MCF 10A (cell line): ENCODE measurements at regions not wholly inside any gene's neighbourhood (a gene's known extent, or its start where the extent isn't known, plus 50 kb on each side); places are given as distances from the start of the nearest gene placed in this dataset.

Source experiments
- BruUV-seq: library from RNA; stranded (reverse); fragments of 400-500 nt; replicated peaks from 2 replicates; lab custom pipeline; 2021; lab: Mats Ljungman, UMichigan
- CTCF ChIA-PET: fragments of 300-600 bp; sonication (Branson Sonifier 250); formaldehyde crosslinking; extraction: SDS; loops from one replicate; lab custom pipeline; 2021; ENCODE audit warnings: antibody characterized with exemption, inconsistent platforms; lab: Yijun Ruan, JAX
- POLR2A ChIA-PET: fragments of 300-600, 350-650 bp; sonication (Branson Sonifier 250); formaldehyde crosslinking; extraction: SDS; loops from one replicate; lab custom pipeline; 2020; ENCODE audit warnings: antibody characterized with exemption, inconsistent platforms; lab: Yijun Ruan, JAX
- DNase-seq: peaks from one replicate; pipeline ENCODE4 v3.0.0-alpha.2; 2018; ENCODE audit not compliant: unreplicated experiment
- H3K27ac Mint-ChIP-seq: one replicate; pipeline ENCODE4 v1.8.0; 2022; ENCODE audit warnings: mild to moderate bottlenecking, low read depth, mixed read lengths; ENCODE audit not compliant: unreplicated experiment
- H3K27me3 Mint-ChIP-seq: one replicate; pipeline ENCODE4 v1.8.0; 2022; ENCODE audit warnings: mixed read lengths; ENCODE audit not compliant: insufficient read depth, unreplicated experiment
- H3K36me3 Mint-ChIP-seq: one replicate; pipeline ENCODE4 v1.8.0; 2022; ENCODE audit warnings: mild to moderate bottlenecking, moderate library complexity, mixed read lengths; ENCODE audit not compliant: insufficient read depth, unreplicated experiment
- H3K4me1 Mint-ChIP-seq: one replicate; pipeline ENCODE4 v1.8.0; 2022; ENCODE audit warnings: mixed read lengths; ENCODE audit not compliant: insufficient read depth, unreplicated experiment
- H3K4me3 Mint-ChIP-seq: one replicate; pipeline ENCODE4 v1.8.0; 2022; ENCODE audit warnings: mild to moderate bottlenecking, moderate library complexity, mixed read lengths; ENCODE audit not compliant: unreplicated experiment
- H3K9me3 Mint-ChIP-seq: one replicate; pipeline ENCODE4 v1.8.0; 2022; ENCODE audit warnings: mixed read lengths; ENCODE audit not compliant: unreplicated experiment
- CTCF ChIP-seq: fragments of 200-600 bp; IDR thresholded peaks from one replicate; pipeline ENCODE4 v1.8.0; 2022; ENCODE audit warnings: antibody characterized with exemption, mild to moderate bottlenecking; ENCODE audit not compliant: unreplicated experiment
- intact Hi-C: fragments of 100-400 bp; cut with micrococcal nuclease; formaldehyde crosslinking; loops from 2 replicates; pipeline ENCODE4 v1.14.1; 2022

DNA sequence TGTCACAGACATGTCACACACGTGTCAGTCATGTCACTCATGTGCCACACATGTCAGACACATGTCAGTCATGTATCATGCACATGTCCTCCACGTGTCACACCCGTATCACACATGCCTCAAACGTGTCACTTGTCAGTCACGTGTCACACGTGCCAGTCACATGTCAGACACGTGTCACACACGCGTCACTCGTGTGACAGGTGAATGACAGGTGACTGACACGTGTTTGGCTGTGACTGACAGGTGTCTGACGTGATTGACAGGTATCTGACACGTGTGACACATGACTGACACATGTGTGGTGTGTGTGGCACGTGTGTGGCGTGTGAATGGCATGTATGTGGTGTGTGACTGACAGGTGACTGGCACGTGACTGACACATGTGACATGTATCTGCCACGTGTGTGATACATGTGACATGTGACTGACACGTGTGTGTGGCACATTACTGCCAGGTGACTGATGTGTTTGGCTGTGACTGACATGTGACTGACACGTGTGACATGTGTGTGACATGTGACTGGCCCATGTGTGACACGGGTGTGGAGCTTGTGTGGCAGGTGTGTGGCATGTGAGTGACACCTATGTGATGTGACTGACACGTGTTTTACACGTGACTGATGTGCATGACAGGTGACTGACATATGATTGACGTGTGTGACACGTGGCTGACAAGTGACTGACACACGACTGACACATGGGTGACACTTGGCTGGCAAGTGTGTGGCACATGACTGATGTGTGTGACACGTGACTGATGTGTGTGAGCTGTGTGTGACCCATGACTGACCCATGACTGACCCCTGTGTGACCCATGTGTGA lies 90.7 kb upstream of the GPC3 start:
- POLR2A ChIA-PET, result no interaction called here
- Mint-ChIP-seq H3K27me3 (peaks cover 36% of the 10 kb centered on the region), H3K27ac (no peak overlapping the region), H3K9me3 (no peaks in the 10 kb centered on the region), H3K4me3 (no peak overlapping the region), H3K4me1 (peaks cover 6% of the 10 kb centered on the region), H3K36me3 (no peaks in the 10 kb centered on the region)
- BruUV-seq, result no TSS peak
- intact Hi-C loops, result no loop called here
- no peak for TF ChIP-seq CTCF
- CTCF ChIA-PET, result no interaction called here
- DNase-seq, result no peak

GRCh38 chrX:134095366-134095765 lies 110.0 kb upstream of the GPC3 start:
- peaks cover 14% of the 10 kb centered on the region for H3K27me3 Mint-ChIP-seq
- ChIA-PET POLR2A (no interaction called here), CTCF (interaction anchor here (0.6 kb wide), 1 partner anchor 31 kb away, joined by 3 read pairs; no protein-coding TSS in a partner anchor)
- no peaks in the 10 kb centered on the region for H3K36me3 Mint-ChIP-seq
- H3K27ac Mint-ChIP-seq, result no peak overlapping the region
- no peaks in the 10 kb centered on the region for H3K9me3 Mint-ChIP-seq
- BruUV-seq, result no TSS peak
- H3K4me3 Mint-ChIP-seq, result no peak overlapping the region
- DNase-seq, result no peak
- intact Hi-C loops, result no loop called here
- TF ChIP-seq CTCF, result no peak
- H3K4me1 Mint-ChIP-seq, result no peaks in the 10 kb centered on the region

- intact Hi-C loops, result no loop called here
- no peaks in the 10 kb centered on the region for H3K9me3 Mint-ChIP-seq
- no peak for DNase-seq
- BruUV-seq, result no TSS peak
- H3K4me1 Mint-ChIP-seq, result no peaks in the 10 kb centered on the region
- H3K4me3 Mint-ChIP-seq, result no peak overlapping the region
- CTCF ChIA-PET, result no interaction called here
- H3K27ac Mint-ChIP-seq, result no peak overlapping the region
- POLR2A ChIA-PET, result no interaction called here
- no peaks in the 10 kb centered on the region for H3K36me3 Mint-ChIP-seq
- peaks cover 11% of the 10 kb centered on the region for H3K27me3 Mint-ChIP-seq
- no peak for TF ChIP-seq CTCF
Observed at GRCh38 chrX:134101636-134102035, 116.2 kb upstream of the GPC3 start.

DNA sequence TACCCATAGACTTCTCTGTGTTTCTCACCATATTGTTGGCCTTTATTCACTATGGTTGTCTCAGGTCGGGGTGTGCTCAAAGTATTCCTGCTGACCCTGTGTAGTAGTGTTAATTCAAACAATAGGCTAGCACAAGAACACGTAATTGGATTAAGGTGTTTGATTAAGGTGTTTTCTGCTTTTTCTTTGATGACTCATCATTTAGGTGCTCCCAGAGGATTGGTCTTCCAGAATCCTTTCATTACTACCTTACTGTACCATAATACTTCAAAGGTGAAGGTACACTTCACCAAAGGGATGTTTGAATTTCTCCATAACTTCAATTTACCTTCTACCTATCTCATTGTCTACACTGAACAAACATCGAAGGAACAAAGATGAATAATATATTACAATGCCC lies 121.7 kb upstream of the CCDC160 start:
- ChIA-PET POLR2A (no interaction called here), CTCF (interaction anchor here (2.3 kb wide), 1 partner anchor 29 kb away, joined by 9 read pairs; no protein-coding TSS in a partner anchor)
- Mint-ChIP-seq H3K27ac (no peak overlapping the region), H3K9me3 (no peaks in the 10 kb centered on the region), H3K27me3 (peaks cover 36% of the 10 kb centered on the region), H3K36me3 (no peaks in the 10 kb centered on the region), H3K4me1 (peaks cover 5% of the 10 kb centered on the region), H3K4me3 (no peak overlapping the region)
- intact Hi-C loops, result no loop called here
- TF ChIP-seq CTCF, result no peak
- DNase-seq, result no peak
- no TSS peak for BruUV-seq
